SK-N-SH (cell line): ENCODE measurements at regions not wholly inside any gene's neighbourhood (a gene's known extent, or its start where the extent isn't known, plus 50 kb on each side); places are given as distances from the start of the nearest gene placed in this dataset.

Experiments
- CTCF ChIA-PET: fragments of 300-600, 350-600 bp; formaldehyde crosslinking; extraction: SDS; loops from one replicate; lab custom pipeline; 2021; lab: Yijun Ruan, JAX
- POLR2A ChIA-PET: fragments of 350-600 bp; sonication (Branson Sonifier 250); formaldehyde crosslinking; extraction: SDS; loops from one replicate; lab custom pipeline; 2020; ENCODE audit warnings: antibody characterized with exemption, inconsistent platforms; lab: Yijun Ruan, JAX
- DNase-seq: peaks from one replicate; pipeline ENCODE4 v3.0.0; 2012
- H2AFZ ChIP-seq: fragments of 200-600 bp; sonication (generic); 2 replicates; pipeline ENCODE4 v1.8.1; 2016; ENCODE audit warnings: antibody characterized with exemption, mild to moderate bottlenecking, low read depth
- H3F3A ChIP-seq: fragments of 200-600 bp; sonication (generic); replicated peaks from 2 replicates; pipeline ENCODE3; 2016; ENCODE audit warnings: antibody characterized with exemption, mild to moderate bottlenecking; ENCODE audit not compliant: insufficient read depth
- H3K27ac ChIP-seq, 2 experiments: fragments of 200-500 bp in 1 of 2; fragments of 200-600 bp in 1 of 2; sonication (Bioruptor generic) in 1 of 2; sonication (generic), shearing (Covaris generic) in 1 of 2; 2 replicates each; pipeline versions ENCODE4 v1.5.1 to v1.6.1; 2014 to 2016; ENCODE audit warnings: low read depth in 2 of 2, inconsistent platforms in 1 of 2, low read length in 1 of 2, mild to moderate bottlenecking in 1 of 2, mixed read lengths in 1 of 2
- H3K27me3 ChIP-seq: fragments of 200-600 bp; sonication (generic), shearing (Covaris generic); 2 replicates; pipeline ENCODE4 v1.6.1; 2016; ENCODE audit warnings: mixed run types; ENCODE audit not compliant: insufficient read depth
- H3K36me3 ChIP-seq, 2 experiments: fragments of 200-500 bp in 1 of 2; fragments of 200-600 bp in 1 of 2; sonication (Bioruptor generic) in 1 of 2; sonication (generic) in 1 of 2; replicated peaks in 1 of 2; 2 replicates each; pipeline versions ENCODE3 to v1.5.1; 2014 to 2016; ENCODE audit warnings: low read length in 1 of 2, mild to moderate bottlenecking in 1 of 2; ENCODE audit not compliant: insufficient read depth in 2 of 2, control insufficient read depth in 1 of 2
- H3K4me1 ChIP-seq, 2 experiments: fragments of 200-500 bp in 1 of 2; fragments of 200-600 bp in 1 of 2; sonication (Bioruptor generic) in 1 of 2; sonication (generic), shearing (Covaris generic) in 1 of 2; 2 replicates each; pipeline versions ENCODE4 v1.5.1 to v1.6.1; 2014 to 2016; ENCODE audit warnings: low read depth in 1 of 2, low read length in 1 of 2, mixed run types in 1 of 2; ENCODE audit not compliant: insufficient read depth in 2 of 2, control insufficient read depth in 1 of 2
- H3K4me2 ChIP-seq: fragments of 200-600 bp; sonication (generic), shearing (Covaris generic); 2 replicates; pipeline ENCODE4 v1.6.1; 2017; ENCODE audit warnings: mixed run types
- H3K4me3 ChIP-seq, 2 experiments: fragments of 200-500 bp in 1 of 2; fragments of 200-600 bp in 1 of 2; sonication (Bioruptor generic) in 1 of 2; sonication (generic), shearing (Covaris generic) in 1 of 2; 2 replicates each; pipeline versions ENCODE4 v1.5.1 to v1.8.1; 2014 to 2016; ENCODE audit warnings: low read depth in 2 of 2, inconsistent platforms in 1 of 2, low read length in 1 of 2, mild to moderate bottlenecking in 1 of 2, mixed read lengths in 1 of 2, moderate library complexity in 1 of 2
- H3K79me2 ChIP-seq: fragments of 200-600 bp; sonication (generic); 2 replicates; pipeline ENCODE4 v1.8.1; 2017; ENCODE audit warnings: mild to moderate bottlenecking; ENCODE audit not compliant: insufficient read depth
- H3K9ac ChIP-seq: fragments of 200-600 bp; sonication (generic); 2 replicates; pipeline ENCODE4 v1.6.1; 2017; ENCODE audit warnings: mixed run types
- H3K9me2 ChIP-seq: fragments of 200-600 bp; sonication (generic); 2 replicates; pipeline ENCODE4 v1.6.1; 2017; ENCODE audit warnings: mixed run types
- H3K9me3 ChIP-seq: fragments of 200-600 bp; sonication (generic); 2 replicates; pipeline ENCODE4 v1.6.1; 2017; ENCODE audit warnings: mixed run types, mild to moderate bottlenecking, moderate library complexity
- H4K20me1 ChIP-seq: fragments of 200-600 bp; sonication (generic); 2 replicates; pipeline ENCODE4 v1.6.1; 2017; ENCODE audit warnings: mild to moderate bottlenecking, mixed run types; ENCODE audit not compliant: insufficient read depth
- CHD2 ChIP-seq: fragments of 150-350 bp; IDR thresholded peaks from 2 replicates; pipeline ENCODE4 v1.6.1; 2018; ENCODE audit warnings: low read length; ENCODE audit not compliant: partially characterized antibody
- EP300 ChIP-seq, 2 experiments: IDR thresholded peaks; 2 replicates each; pipeline versions ENCODE4 v1.4.0 to v1.6.1; 2012; ENCODE audit warnings: borderline replicate concordance in 1 of 2, low read depth in 1 of 2, low read length in 1 of 2
- EZH2phosphoT487 ChIP-seq: fragments of 200-600 bp; sonication (generic); IDR thresholded peaks from 2 replicates; pipeline ENCODE4 v1.6.1; 2017; ENCODE audit warnings: low read depth, mixed run types, mild to moderate bottlenecking, antibody characterized with exemption, moderate library complexity, borderline replicate concordance
- FOSL2 ChIP-seq: IDR thresholded peaks from 2 replicates; pipeline ENCODE4 v1.4.0; 2012; ENCODE audit warnings: low read depth, mild to moderate bottlenecking, moderate library complexity, borderline replicate concordance
- FOXJ3 ChIP-seq: sonication (generic); formaldehyde crosslinking; IDR thresholded peaks from 2 replicates; pipeline ENCODE4 v1.5.1; 2020; ENCODE audit warnings: mild to moderate bottlenecking, missing genetic modification reagents
- FOXM1 ChIP-seq: IDR thresholded peaks from 2 replicates; pipeline ENCODE4 v1.4.0; 2012; ENCODE audit warnings: low read depth, mild to moderate bottlenecking
- GATA2 ChIP-seq: sonication (generic); formaldehyde crosslinking; IDR thresholded peaks from 2 replicates; pipeline ENCODE4 v1.5.0; 2020; ENCODE audit warnings: mild to moderate bottlenecking, missing genetic modification reagents
- JUND ChIP-seq: IDR thresholded peaks from 2 replicates; pipeline ENCODE4 v1.4.0; 2012
- MEF2A ChIP-seq: IDR thresholded peaks from 2 replicates; pipeline ENCODE4 v1.4.0; 2012; ENCODE audit warnings: low read depth, borderline replicate concordance
- NFIC ChIP-seq: IDR thresholded peaks from 2 replicates; pipeline ENCODE4 v1.4.0; 2012; ENCODE audit warnings: borderline replicate concordance
- NRF1 ChIP-seq: IDR thresholded peaks from 2 replicates; pipeline ENCODE4 v1.6.1; 2012; ENCODE audit warnings: low read depth, mild to moderate bottlenecking, low read length
- POLR2AphosphoS5 ChIP-seq: IDR thresholded peaks from 2 replicates; pipeline ENCODE4 v1.6.1; 2012; ENCODE audit warnings: low read depth, low read length
- RAD21 ChIP-seq: IDR thresholded peaks from 2 replicates; pipeline ENCODE4 v1.6.1; 2012; ENCODE audit warnings: mild to moderate bottlenecking, low read length
- RFX5 ChIP-seq: IDR thresholded peaks from 2 replicates; pipeline ENCODE4 v1.6.1; 2012; ENCODE audit warnings: mild to moderate bottlenecking, improper control_type of control experiment, low read length
- RXRA ChIP-seq: IDR thresholded peaks from 2 replicates; pipeline ENCODE4 v1.4.0; 2012; ENCODE audit warnings: low read depth, mild to moderate bottlenecking, borderline replicate concordance
- TCF12 ChIP-seq: IDR thresholded peaks from 2 replicates; pipeline ENCODE4 v1.4.0; 2012
- TF ChIP-seq, protein P1 (sequence below): IDR thresholded peaks from 2 replicates; pipeline ENCODE4 v1.4.0; 2012; ENCODE audit warnings: low read depth, borderline replicate concordance
- TF ChIP-seq, protein P2 (sequence below): fragments of 150-350 bp; IDR thresholded peaks from 2 replicates; pipeline ENCODE4 v1.6.1; 2016; ENCODE audit warnings: mild to moderate bottlenecking, low read depth, low read length
- TF ChIP-seq, protein P3 (sequence below): IDR thresholded peaks from 2 replicates; pipeline ENCODE4 v1.4.0; 2012; ENCODE audit warnings: low read depth, borderline replicate concordance
- TF ChIP-seq, protein P4 (sequence below): IDR thresholded peaks from 2 replicates; pipeline ENCODE4 v1.4.0; 2012; ENCODE audit warnings: low read depth

DNA sequence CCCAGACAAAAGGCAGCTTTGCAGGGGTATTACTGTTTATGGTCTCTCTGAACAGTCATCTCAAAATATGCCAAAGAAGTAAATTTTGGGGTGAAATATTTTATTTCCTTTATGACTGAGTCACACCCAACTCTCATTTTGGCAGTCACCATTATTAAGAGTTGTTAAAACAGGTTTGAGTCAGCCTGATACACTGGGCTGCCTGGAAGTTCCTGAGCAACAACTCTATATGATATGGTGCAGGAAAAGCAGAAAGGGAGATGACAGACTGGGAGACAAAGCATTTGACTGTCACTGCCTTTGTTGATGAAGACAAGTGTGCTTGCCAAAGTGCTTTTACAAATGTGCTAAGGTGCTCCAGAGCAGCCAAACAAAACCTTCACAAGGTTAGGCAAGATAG lies 1263.5 kb downstream of the PCDH7 start:
- no peaks in the 10 kb centered on the region for H3K9me3 ChIP-seq
- H3K4me1 ChIP-seq = no peaks in the 10 kb centered on the region
- H3K9me2 ChIP-seq = no peaks in the 10 kb centered on the region
- no peak for DNase-seq
- H2AFZ ChIP-seq = no peak overlapping the region
- CTCF ChIA-PET = no interaction called here
- H3F3A ChIP-seq = no peaks in the 10 kb centered on the region
- H3K27ac ChIP-seq = no peak overlapping the region
- no peak for TF ChIP-seq EP300 (IDR thresholded peaks at IDR 0.05; ENCODE audit: borderline replicate concordance in 1 of 2, low read depth in 1 of 2, low read length in 1 of 2)
- TF ChIP-seq TCF12 = no peak
- TF ChIP-seq GATA2 (CRISPR knock-in tag) = no peak
- TF ChIP-seq FOXJ3 (CRISPR knock-in tag) = no peak
- no peak for TF ChIP-seq FOXM1
- no peak for TF ChIP-seq RFX5
- no peak for TF ChIP-seq JUND
- no peak for TF ChIP-seq NRF1
- TF ChIP-seq RAD21 = no peak
- no peak for TF ChIP-seq RXRA
- TF ChIP-seq FOSL2 = no peak
- TF ChIP-seq, protein P1, sequence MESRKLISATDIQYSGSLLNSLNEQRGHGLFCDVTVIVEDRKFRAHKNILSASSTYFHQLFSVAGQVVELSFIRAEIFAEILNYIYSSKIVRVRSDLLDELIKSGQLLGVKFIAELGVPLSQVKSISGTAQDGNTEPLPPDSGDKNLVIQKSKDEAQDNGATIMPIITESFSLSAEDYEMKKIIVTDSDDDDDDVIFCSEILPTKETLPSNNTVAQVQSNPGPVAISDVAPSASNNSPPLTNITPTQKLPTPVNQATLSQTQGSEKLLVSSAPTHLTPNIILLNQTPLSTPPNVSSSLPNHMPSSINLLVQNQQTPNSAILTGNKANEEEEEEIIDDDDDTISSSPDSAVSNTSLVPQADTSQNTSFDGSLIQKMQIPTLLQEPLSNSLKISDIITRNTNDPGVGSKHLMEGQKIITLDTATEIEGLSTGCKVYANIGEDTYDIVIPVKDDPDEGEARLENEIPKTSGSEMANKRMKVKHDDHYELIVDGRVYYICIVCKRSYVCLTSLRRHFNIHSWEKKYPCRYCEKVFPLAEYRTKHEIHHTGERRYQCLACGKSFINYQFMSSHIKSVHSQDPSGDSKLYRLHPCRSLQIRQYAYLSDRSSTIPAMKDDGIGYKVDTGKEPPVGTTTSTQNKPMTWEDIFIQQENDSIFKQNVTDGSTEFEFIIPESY = no peak
- TF ChIP-seq POLR2AphosphoS5 = no peak
- TF ChIP-seq, protein P2, sequence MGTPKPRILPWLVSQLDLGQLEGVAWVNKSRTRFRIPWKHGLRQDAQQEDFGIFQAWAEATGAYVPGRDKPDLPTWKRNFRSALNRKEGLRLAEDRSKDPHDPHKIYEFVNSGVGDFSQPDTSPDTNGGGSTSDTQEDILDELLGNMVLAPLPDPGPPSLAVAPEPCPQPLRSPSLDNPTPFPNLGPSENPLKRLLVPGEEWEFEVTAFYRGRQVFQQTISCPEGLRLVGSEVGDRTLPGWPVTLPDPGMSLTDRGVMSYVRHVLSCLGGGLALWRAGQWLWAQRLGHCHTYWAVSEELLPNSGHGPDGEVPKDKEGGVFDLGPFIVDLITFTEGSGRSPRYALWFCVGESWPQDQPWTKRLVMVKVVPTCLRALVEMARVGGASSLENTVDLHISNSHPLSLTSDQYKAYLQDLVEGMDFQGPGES = no peak
- no peak for TF ChIP-seq CHD2
- no peak for TF ChIP-seq NFIC
- TF ChIP-seq MEF2A = no peak
- TF ChIP-seq, protein P3, sequence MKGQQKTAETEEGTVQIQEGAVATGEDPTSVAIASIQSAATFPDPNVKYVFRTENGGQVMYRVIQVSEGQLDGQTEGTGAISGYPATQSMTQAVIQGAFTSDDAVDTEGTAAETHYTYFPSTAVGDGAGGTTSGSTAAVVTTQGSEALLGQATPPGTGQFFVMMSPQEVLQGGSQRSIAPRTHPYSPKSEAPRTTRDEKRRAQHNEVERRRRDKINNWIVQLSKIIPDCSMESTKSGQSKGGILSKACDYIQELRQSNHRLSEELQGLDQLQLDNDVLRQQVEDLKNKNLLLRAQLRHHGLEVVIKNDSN = no peak
- TF ChIP-seq, protein P4, sequence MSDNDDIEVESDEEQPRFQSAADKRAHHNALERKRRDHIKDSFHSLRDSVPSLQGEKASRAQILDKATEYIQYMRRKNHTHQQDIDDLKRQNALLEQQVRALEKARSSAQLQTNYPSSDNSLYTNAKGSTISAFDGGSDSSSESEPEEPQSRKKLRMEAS = no peak
- no peak for TF ChIP-seq EZH2phosphoT487
- H3K36me3 ChIP-seq = no peaks in the 10 kb centered on the region
- H3K4me2 ChIP-seq = no peak overlapping the region
- H3K4me3 ChIP-seq = no peak overlapping the region
- no peaks in the 10 kb centered on the region for H3K79me2 ChIP-seq
- no peaks in the 10 kb centered on the region for H4K20me1 ChIP-seq
- POLR2A ChIA-PET = no interaction called here
- H3K9ac ChIP-seq = no peak overlapping the region
- no peaks in the 10 kb centered on the region for H3K27me3 ChIP-seq
